ENCODE measurements at regions not wholly inside any gene's neighbourhood (a gene's known extent, or its start where the extent isn't known, plus 50 kb on each side); places are given as distances from the start of the nearest gene placed in this dataset.

- H3K9me3 ChIP-seq (ENCODE audit: control insufficient read depth, low read length): peaks cover 3% of the 10 kb centered on the region
- H3K9ac ChIP-seq (ENCODE audit: low read length): no peak overlapping the region
- no peaks in the 10 kb centered on the region for H3K36me3 ChIP-seq (ENCODE audit: control insufficient read depth, insufficient read depth, low read length, severe bottlenecking)
- H3K4me1 ChIP-seq (ENCODE audit: control insufficient read depth, insufficient read depth, low read length): peaks cover 7% of the 10 kb centered on the region
- H3K4me3 ChIP-seq (ENCODE audit: low read length): no peak overlapping the region
- no peak for DNase-seq (ENCODE audit: low read depth)
- peaks cover 20% of the 10 kb centered on the region for H3K27me3 ChIP-seq (replicated peaks; ENCODE audit: control insufficient read depth, insufficient read depth, low read length)
Measured at GRCh38 chrX:40385256-40385655, 195.5 kb upstream of the ATP6AP2 start.

GRCh38 chrX:40383969-40384368, 196.8 kb upstream of the ATP6AP2 start:
- peaks cover 3% of the 10 kb centered on the region for H3K9me3 ChIP-seq (ENCODE audit: control insufficient read depth, low read length)

GRCh38 chrX:40383360-40383759, 197.4 kb upstream of the ATP6AP2 start:
- Histone ChIP-seq H3K4me1 (ENCODE audit: control insufficient read depth, insufficient read depth, low read length) (peaks cover 7% of the 10 kb centered on the region), H3K9ac (ENCODE audit: low read length) (no peak overlapping the region), H3K4me3 (ENCODE audit: low read length) (no peak overlapping the region), H3K36me3 (ENCODE audit: control insufficient read depth, insufficient read depth, low read length, severe bottlenecking) (no peaks in the 10 kb centered on the region), H3K9me3 (ENCODE audit: control insufficient read depth, low read length) (no peaks in the 10 kb centered on the region), H3K27me3 (replicated peaks; ENCODE audit: control insufficient read depth, insufficient read depth, low read length) (peaks cover 35% of the 10 kb centered on the region)
- no peak for DNase-seq (ENCODE audit: low read depth)

More at GRCh38 chrX:40383969-40384368, 196.8 kb upstream of the ATP6AP2 start:
- Histone ChIP-seq H3K4me3 (ENCODE audit: low read length) (no peak overlapping the region), H3K4me1 (ENCODE audit: control insufficient read depth, insufficient read depth, low read length) (peaks cover 7% of the 10 kb centered on the region), H3K27me3 (replicated peaks; ENCODE audit: control insufficient read depth, insufficient read depth, low read length) (peaks cover 33% of the 10 kb centered on the region), H3K36me3 (ENCODE audit: control insufficient read depth, insufficient read depth, low read length, severe bottlenecking) (no peaks in the 10 kb centered on the region), H3K9ac (ENCODE audit: low read length) (no peak overlapping the region)
- DNase-seq (ENCODE audit: low read depth): no peak

GRCh38 chrX:40380655-40381488, 199.9 kb upstream of the ATP6AP2 start:
- no peak for DNase-seq (ENCODE audit: low read depth)
- H3K4me3 ChIP-seq (ENCODE audit: low read length): no peak overlapping the region
- H3K27me3 ChIP-seq (replicated peaks; ENCODE audit: control insufficient read depth, insufficient read depth, low read length): peaks cover 42% of the 10 kb centered on the region
- H3K9ac ChIP-seq (ENCODE audit: low read length): no peak overlapping the region
- H3K4me1 ChIP-seq (ENCODE audit: control insufficient read depth, insufficient read depth, low read length): peaks cover 7% of the 10 kb centered on the region
- H3K9me3 ChIP-seq (ENCODE audit: control insufficient read depth, low read length): peaks cover 12% of the 10 kb centered on the region
- H3K36me3 ChIP-seq (ENCODE audit: control insufficient read depth, insufficient read depth, low read length, severe bottlenecking): no peaks in the 10 kb centered on the region

GRCh38 chrX:40377684-40378083, 203.1 kb upstream of the ATP6AP2 start:
- no peak overlapping the region for H3K9ac ChIP-seq (ENCODE audit: low read length)
- DNase-seq (ENCODE audit: low read depth): no peak
- H3K27me3 ChIP-seq (replicated peaks; ENCODE audit: control insufficient read depth, insufficient read depth, low read length): peaks cover 45% of the 10 kb centered on the region
- no peaks in the 10 kb centered on the region for H3K36me3 ChIP-seq (ENCODE audit: control insufficient read depth, insufficient read depth, low read length, severe bottlenecking)
- peaks cover 21% of the 10 kb centered on the region for H3K9me3 ChIP-seq (ENCODE audit: control insufficient read depth, low read length)
- H3K4me1 ChIP-seq (ENCODE audit: control insufficient read depth, insufficient read depth, low read length): no peaks in the 10 kb centered on the region
- no peak overlapping the region for H3K4me3 ChIP-seq (ENCODE audit: low read length)

- Histone ChIP-seq H3K36me3 (ENCODE audit: control insufficient read depth, insufficient read depth, low read length, severe bottlenecking) (no peaks in the 10 kb centered on the region), H3K9ac (ENCODE audit: low read length) (no peak overlapping the region)
- no peak for DNase-seq (ENCODE audit: low read depth)
Measured at GRCh38 chrX:40374486-40374885, 206.3 kb upstream of the ATP6AP2 start.

GRCh38 chrX:40373641-40374040, 207.1 kb upstream of the ATP6AP2 start:
- no peak for DNase-seq (ENCODE audit: low read depth)
- H3K9me3 ChIP-seq (ENCODE audit: control insufficient read depth, low read length): peaks cover 21% of the 10 kb centered on the region
- H3K4me1 ChIP-seq (ENCODE audit: control insufficient read depth, insufficient read depth, low read length): no peaks in the 10 kb centered on the region
- no peak overlapping the region for H3K9ac ChIP-seq (ENCODE audit: low read length)
- no peaks in the 10 kb centered on the region for H3K36me3 ChIP-seq (ENCODE audit: control insufficient read depth, insufficient read depth, low read length, severe bottlenecking)
- H3K27me3 ChIP-seq (replicated peaks; ENCODE audit: control insufficient read depth, insufficient read depth, low read length): peaks cover 49% of the 10 kb centered on the region
- no peak overlapping the region for H3K4me3 ChIP-seq (ENCODE audit: low read length)

More at GRCh38 chrX:40374486-40374885, 206.3 kb upstream of the ATP6AP2 start:
- Histone ChIP-seq H3K9me3 (ENCODE audit: control insufficient read depth, low read length) (peaks cover 21% of the 10 kb centered on the region), H3K27me3 (replicated peaks; ENCODE audit: control insufficient read depth, insufficient read depth, low read length) (peaks cover 52% of the 10 kb centered on the region), H3K4me1 (ENCODE audit: control insufficient read depth, insufficient read depth, low read length) (no peaks in the 10 kb centered on the region), H3K4me3 (ENCODE audit: low read length) (no peak overlapping the region)

GRCh38 chrX:40373025-40373424, 207.7 kb upstream of the ATP6AP2 start:
- Histone ChIP-seq H3K27me3 (replicated peaks; ENCODE audit: control insufficient read depth, insufficient read depth, low read length) (peaks cover 53% of the 10 kb centered on the region), H3K36me3 (ENCODE audit: control insufficient read depth, insufficient read depth, low read length, severe bottlenecking) (no peaks in the 10 kb centered on the region), H3K9me3 (ENCODE audit: control insufficient read depth, low read length) (peaks cover 19% of the 10 kb centered on the region), H3K4me3 (ENCODE audit: low read length) (no peak overlapping the region), H3K4me1 (ENCODE audit: control insufficient read depth, insufficient read depth, low read length) (no peaks in the 10 kb centered on the region), H3K9ac (ENCODE audit: low read length) (no peak overlapping the region)
- no peak for DNase-seq (ENCODE audit: low read depth)

GRCh38 chrX:40371376-40371775, 209.4 kb upstream of the ATP6AP2 start:
- no peak for DNase-seq (ENCODE audit: low read depth)
- Histone ChIP-seq H3K9me3 (ENCODE audit: control insufficient read depth, low read length) (peaks cover 15% of the 10 kb centered on the region), H3K4me1 (ENCODE audit: control insufficient read depth, insufficient read depth, low read length) (no peaks in the 10 kb centered on the region), H3K4me3 (ENCODE audit: low read length) (no peak overlapping the region), H3K36me3 (ENCODE audit: control insufficient read depth, insufficient read depth, low read length, severe bottlenecking) (no peaks in the 10 kb centered on the region), H3K9ac (ENCODE audit: low read length) (no peak overlapping the region), H3K27me3 (replicated peaks; ENCODE audit: control insufficient read depth, insufficient read depth, low read length) (peaks cover 60% of the 10 kb centered on the region)

- no peak for DNase-seq (ENCODE audit: low read depth)
Measured at GRCh38 chrX:40368611-40369061, 212.1 kb upstream of the ATP6AP2 start.

GRCh38 chrX:40366661-40367060, 214.1 kb upstream of the ATP6AP2 start:
- H3K27me3 ChIP-seq (replicated peaks; ENCODE audit: control insufficient read depth, insufficient read depth, low read length): peaks cover 38% of the 10 kb centered on the region
- H3K36me3 ChIP-seq (ENCODE audit: control insufficient read depth, insufficient read depth, low read length, severe bottlenecking): no peaks in the 10 kb centered on the region
- peaks cover 27% of the 10 kb centered on the region for H3K9me3 ChIP-seq (ENCODE audit: control insufficient read depth, low read length)
- no peak for DNase-seq (ENCODE audit: low read depth)
- no peaks in the 10 kb centered on the region for H3K4me1 ChIP-seq (ENCODE audit: control insufficient read depth, insufficient read depth, low read length)
- H3K4me3 ChIP-seq (ENCODE audit: low read length): no peak overlapping the region
- no peak overlapping the region for H3K9ac ChIP-seq (ENCODE audit: low read length)

More at GRCh38 chrX:40368611-40369061, 212.1 kb upstream of the ATP6AP2 start:
- Histone ChIP-seq H3K4me3 (ENCODE audit: low read length) (no peak overlapping the region), H3K27me3 (replicated peaks; ENCODE audit: control insufficient read depth, insufficient read depth, low read length) (peaks cover 52% of the 10 kb centered on the region), H3K4me1 (ENCODE audit: control insufficient read depth, insufficient read depth, low read length) (no peaks in the 10 kb centered on the region), H3K9ac (ENCODE audit: low read length) (no peak overlapping the region), H3K36me3 (ENCODE audit: control insufficient read depth, insufficient read depth, low read length, severe bottlenecking) (no peaks in the 10 kb centered on the region), H3K9me3 (ENCODE audit: control insufficient read depth, low read length) (peaks cover 27% of the 10 kb centered on the region)

Measured in adipocyte (in vitro differentiated cells).